MM.1S (cell line): ENCODE measurements at regions not wholly inside any gene's neighbourhood (a gene's known extent, or its start where the extent isn't known, plus 50 kb on each side); places are given as distances from the start of the nearest gene placed in this dataset.
"Not testable (repeated sequence)": the region's sequence is repeated elsewhere in the genome, so short reads cannot be mapped to it uniquely, and the experiment has no call there.

Experiments
- DNase-seq: peaks from one replicate; pipeline ENCODE4 v3.0.0-alpha.2; 2015
- H2AFZ ChIP-seq: fragments of 300-600 bp; sonication (generic); 2 replicates; pipeline ENCODE4 v1.6.0; 2016; ENCODE audit warnings: antibody characterized with exemption, low read length
- H3F3A ChIP-seq: fragments of 300-600 bp; sonication (generic); 2 replicates; pipeline ENCODE4 v1.6.1; 2016; ENCODE audit warnings: mild to moderate bottlenecking, antibody characterized with exemption, low read length, moderate library complexity, mixed read lengths; ENCODE audit not compliant: insufficient read depth
- H3K27ac ChIP-seq: fragments of 300-600 bp; sonication (generic); 2 replicates; pipeline ENCODE4 v1.5.1; 2016; ENCODE audit warnings: mild to moderate bottlenecking, low read length
- H3K27me3 ChIP-seq: fragments of 300-600 bp; sonication (generic); replicated peaks from 2 replicates; pipeline ENCODE4 v1.6.0; 2016; ENCODE audit warnings: low read length; ENCODE audit not compliant: insufficient read depth
- H3K36me3 ChIP-seq: fragments of 300-600 bp; sonication (generic); replicated peaks from 2 replicates; pipeline ENCODE4 v1.6.1; 2016; ENCODE audit warnings: mild to moderate bottlenecking, low read length, mixed read lengths; ENCODE audit not compliant: insufficient read depth
- H3K4me1 ChIP-seq: fragments of 300-600 bp; sonication (generic); 2 replicates; pipeline ENCODE4 v1.6.1; 2016; ENCODE audit warnings: low read length, mixed read lengths
- H3K4me2 ChIP-seq: fragments of 300-600 bp; sonication (generic); 2 replicates; pipeline ENCODE4 v1.6.0; 2016; ENCODE audit warnings: low read depth, low read length
- H3K4me3 ChIP-seq: fragments of 300-600 bp; sonication (generic); 2 replicates; pipeline ENCODE4 v1.5.1; 2016; ENCODE audit warnings: low read length, mixed read lengths
- H3K79me2 ChIP-seq: fragments of 300-600 bp; sonication (generic); 2 replicates; pipeline ENCODE4 v1.6.1; 2016; ENCODE audit warnings: mixed run types, low read length, mixed read lengths
- H3K9ac ChIP-seq: fragments of 300-600 bp; sonication (generic); 2 replicates; pipeline ENCODE4 v1.6.1; 2016; ENCODE audit warnings: low read length, mixed read lengths
- H3K9me2 ChIP-seq: fragments of 300-600 bp; sonication (generic); replicated peaks from 2 replicates; pipeline ENCODE4 v1.6.1; 2016; ENCODE audit warnings: mild to moderate bottlenecking, low read length, mixed read lengths; ENCODE audit not compliant: insufficient read depth
- H3K9me3 ChIP-seq: fragments of 300-600 bp; sonication (generic); replicated peaks from 2 replicates; pipeline ENCODE4 v1.6.1; 2016; ENCODE audit warnings: mild to moderate bottlenecking, low read length, mixed read lengths; ENCODE audit not compliant: insufficient read depth
- H4K20me1 ChIP-seq: fragments of 300-600 bp; sonication (generic); 2 replicates; pipeline ENCODE4 v1.6.1; 2016; ENCODE audit warnings: mild to moderate bottlenecking, low read length, moderate library complexity, mixed read lengths; ENCODE audit not compliant: insufficient read depth
- EZH2 ChIP-seq: fragments of 300-600 bp; sonication (generic); optimal IDR thresholded peaks from 2 replicates; pipeline ENCODE3; 2017; ENCODE audit warnings: low read depth, mild to moderate bottlenecking, antibody characterized with exemption, low read length, mixed read lengths
- EZH2phosphoT487 ChIP-seq: fragments of 300-600 bp; sonication (generic); IDR thresholded peaks from 2 replicates; pipeline ENCODE4 v1.6.1; 2018; ENCODE audit warnings: antibody characterized with exemption, low read length
- TF ChIP-seq, protein P1 (sequence below): fragments of 300-600 bp; sonication (generic); IDR thresholded peaks from 2 replicates; pipeline ENCODE4 v1.5.1; 2016; ENCODE audit warnings: antibody characterized with exemption, low read length, mixed read lengths

- Histone ChIP-seq H3F3A (no peaks in the 10 kb centered on the region), H3K4me3 (no peak overlapping the region), H2AFZ (no peak overlapping the region), H3K27me3 (no peaks in the 10 kb centered on the region), H3K27ac (no peak overlapping the region), H3K9me2 (no peaks in the 10 kb centered on the region), H3K4me1 (no peaks in the 10 kb centered on the region), H4K20me1 (no peaks in the 10 kb centered on the region), H3K4me2 (no peak overlapping the region), H3K9me3 (no peaks in the 10 kb centered on the region), H3K9ac (no peak overlapping the region), H3K79me2 (no peaks in the 10 kb centered on the region), H3K36me3 (no peaks in the 10 kb centered on the region)
- TF ChIP-seq EZH2: no peak
- no peak for TF ChIP-seq EZH2phosphoT487
- no peak for DNase-seq
Observed at GRCh38 chr4:26062215-26062614, 148.2 kb downstream of the SMIM20 start.

DNA sequence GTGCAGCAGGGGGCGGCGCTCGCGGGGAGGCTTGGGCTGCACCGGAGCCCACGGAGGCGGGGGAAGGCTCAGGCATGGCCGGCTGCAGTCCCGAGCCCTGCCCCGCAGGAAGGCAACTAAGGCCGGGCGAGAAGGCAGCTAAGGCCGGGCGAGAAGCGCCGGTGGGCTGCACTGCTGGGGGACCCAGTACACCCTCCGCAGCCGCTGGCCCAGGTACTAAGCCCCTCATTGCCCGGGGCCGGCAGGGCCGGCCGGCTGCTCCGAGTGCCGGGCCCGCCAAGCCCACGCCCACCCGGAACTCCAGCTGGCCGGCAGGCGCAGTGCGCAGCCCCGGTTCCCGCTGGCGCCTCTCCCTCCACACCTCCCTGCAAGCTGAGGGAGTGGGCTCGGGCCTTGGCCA is 150.0 kb downstream of the SMIM20 start:
- H3K4me3 ChIP-seq, H3K4me2 ChIP-seq, H3K4me1 ChIP-seq, H3K9ac ChIP-seq, H4K20me1 ChIP-seq, H3K27me3 ChIP-seq, H3K9me2 ChIP-seq, H3K9me3 ChIP-seq, H3K36me3 ChIP-seq, H3K27ac ChIP-seq, H3F3A ChIP-seq, DNase-seq, H2AFZ ChIP-seq, H3K79me2 ChIP-seq: not testable (repeated sequence)

DNA sequence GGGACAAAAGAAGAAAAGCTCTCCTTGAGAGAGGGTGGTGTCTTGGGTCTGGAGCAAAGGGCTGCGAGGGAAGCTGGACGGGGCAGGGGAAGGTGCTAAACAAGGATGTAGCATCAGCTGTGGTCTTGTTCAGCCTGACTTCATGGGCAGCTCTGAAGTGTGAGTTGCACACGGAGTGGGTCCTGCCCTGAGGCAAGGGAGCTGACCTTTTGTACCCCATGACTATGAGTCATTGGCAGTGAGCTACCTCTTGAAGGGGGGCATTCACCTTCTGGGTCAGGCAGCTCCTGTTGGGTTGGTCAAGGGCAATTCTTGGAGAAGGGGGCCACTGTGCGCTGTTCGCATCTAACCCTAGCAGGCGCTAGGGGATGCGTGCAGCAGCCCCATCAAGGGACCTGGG is 151.8 kb downstream of the SMIM20 start:
- Histone ChIP-seq H3K4me2 (no peak overlapping the region), H3K27ac (no peak overlapping the region), H3K36me3 (no peaks in the 10 kb centered on the region), H3K4me1 (no peaks in the 10 kb centered on the region), H3K9me3 (no peaks in the 10 kb centered on the region), H3F3A (no peaks in the 10 kb centered on the region), H4K20me1 (no peaks in the 10 kb centered on the region), H3K27me3 (no peaks in the 10 kb centered on the region), H2AFZ (no peak overlapping the region), H3K4me3 (no peak overlapping the region), H3K9ac (no peak overlapping the region), H3K9me2 (no peaks in the 10 kb centered on the region), H3K79me2 (no peaks in the 10 kb centered on the region)
- TF ChIP-seq EZH2phosphoT487 (no peak), EZH2 (no peak)
- TF ChIP-seq, protein P1, sequence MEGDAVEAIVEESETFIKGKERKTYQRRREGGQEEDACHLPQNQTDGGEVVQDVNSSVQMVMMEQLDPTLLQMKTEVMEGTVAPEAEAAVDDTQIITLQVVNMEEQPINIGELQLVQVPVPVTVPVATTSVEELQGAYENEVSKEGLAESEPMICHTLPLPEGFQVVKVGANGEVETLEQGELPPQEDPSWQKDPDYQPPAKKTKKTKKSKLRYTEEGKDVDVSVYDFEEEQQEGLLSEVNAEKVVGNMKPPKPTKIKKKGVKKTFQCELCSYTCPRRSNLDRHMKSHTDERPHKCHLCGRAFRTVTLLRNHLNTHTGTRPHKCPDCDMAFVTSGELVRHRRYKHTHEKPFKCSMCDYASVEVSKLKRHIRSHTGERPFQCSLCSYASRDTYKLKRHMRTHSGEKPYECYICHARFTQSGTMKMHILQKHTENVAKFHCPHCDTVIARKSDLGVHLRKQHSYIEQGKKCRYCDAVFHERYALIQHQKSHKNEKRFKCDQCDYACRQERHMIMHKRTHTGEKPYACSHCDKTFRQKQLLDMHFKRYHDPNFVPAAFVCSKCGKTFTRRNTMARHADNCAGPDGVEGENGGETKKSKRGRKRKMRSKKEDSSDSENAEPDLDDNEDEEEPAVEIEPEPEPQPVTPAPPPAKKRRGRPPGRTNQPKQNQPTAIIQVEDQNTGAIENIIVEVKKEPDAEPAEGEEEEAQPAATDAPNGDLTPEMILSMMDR: no peak
- DNase-seq: no peak

- no peaks in the 10 kb centered on the region for H3K27me3 ChIP-seq
- no peak overlapping the region for H2AFZ ChIP-seq
- no peak overlapping the region for H3K4me3 ChIP-seq
- H3F3A ChIP-seq: no peaks in the 10 kb centered on the region
- no peak overlapping the region for H3K9ac ChIP-seq
- H3K36me3 ChIP-seq: no peaks in the 10 kb centered on the region
- no peaks in the 10 kb centered on the region for H4K20me1 ChIP-seq
- no peaks in the 10 kb centered on the region for H3K9me3 ChIP-seq
- TF ChIP-seq EZH2phosphoT487 (no peak), EZH2 (no peak)
- TF ChIP-seq, protein P1: no peak
- H3K79me2 ChIP-seq: no peaks in the 10 kb centered on the region
- H3K27ac ChIP-seq: no peak overlapping the region
- DNase-seq: no peak
- H3K9me2 ChIP-seq: no peaks in the 10 kb centered on the region
- no peaks in the 10 kb centered on the region for H3K4me1 ChIP-seq
- H3K4me2 ChIP-seq: no peak overlapping the region
Observed at GRCh38 chr4:26067035-26067434, 153.0 kb downstream of the SMIM20 start.
